Medulla oblongata (tissue), 1 donor: ENCODE measurements at regions not wholly inside any gene's neighbourhood (a gene's known extent, or its start where the extent isn't known, plus 50 kb on each side); places are given as distances from the start of the nearest gene placed in this dataset.
"Not testable (repeated sequence)": the region's sequence is repeated elsewhere in the genome, so short reads cannot be mapped to it uniquely, and the experiment has no call there.

Source experiments
- DNase-seq: peaks from one replicate; pipeline ENCODE4 v3.0.0-alpha.2; 2015; ENCODE audit errors: extremely low spot score

DNA sequence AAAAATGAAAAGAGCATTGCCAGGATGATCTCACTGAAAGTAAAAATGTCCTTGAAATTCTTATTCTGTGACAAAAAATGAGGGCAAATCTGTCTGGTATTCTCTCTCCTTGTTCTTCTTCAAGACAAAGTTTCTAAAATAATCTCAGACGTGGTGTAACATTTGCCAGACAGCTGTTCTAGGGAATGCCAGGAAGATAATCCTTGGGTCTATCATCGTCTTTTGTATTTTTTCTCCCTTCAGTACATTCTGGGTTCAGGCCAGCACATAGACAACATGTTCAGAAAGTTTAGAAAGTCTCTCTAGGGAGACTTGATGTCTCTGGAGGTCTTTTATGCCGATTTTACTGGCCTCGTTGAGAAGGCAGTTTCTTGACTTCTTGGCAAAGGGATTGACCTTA is 121.2 kb upstream of the HES1 start:
- DNase-seq: no peak

GRCh38 chr3:194019398-194020165 is 116.4 kb upstream of the HES1 start:
- DNase-seq: no peak

GRCh38 chr3:194022052-194022451 is 113.9 kb upstream of the HES1 start:
- no peak for DNase-seq

DNA sequence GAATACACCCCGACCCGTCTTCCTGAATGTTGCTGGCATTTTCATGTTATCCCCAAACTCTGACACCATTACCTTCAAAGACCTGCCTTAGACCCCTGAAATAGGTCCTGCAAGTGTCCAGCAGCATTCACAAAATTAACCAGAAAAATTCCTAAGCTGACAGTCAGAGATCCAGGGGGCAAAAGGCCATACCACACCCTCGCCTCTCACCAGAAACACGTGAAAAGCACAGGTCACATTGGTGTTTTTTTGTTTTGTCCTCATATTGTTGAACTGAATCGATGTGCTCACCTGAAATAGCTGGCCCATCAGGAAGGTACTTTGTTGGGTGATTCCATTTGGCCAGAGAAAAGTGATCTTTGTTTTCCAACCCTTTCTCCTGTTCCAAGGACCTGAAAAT is 113.1 kb upstream of the HES1 start:
- no peak for DNase-seq

DNA sequence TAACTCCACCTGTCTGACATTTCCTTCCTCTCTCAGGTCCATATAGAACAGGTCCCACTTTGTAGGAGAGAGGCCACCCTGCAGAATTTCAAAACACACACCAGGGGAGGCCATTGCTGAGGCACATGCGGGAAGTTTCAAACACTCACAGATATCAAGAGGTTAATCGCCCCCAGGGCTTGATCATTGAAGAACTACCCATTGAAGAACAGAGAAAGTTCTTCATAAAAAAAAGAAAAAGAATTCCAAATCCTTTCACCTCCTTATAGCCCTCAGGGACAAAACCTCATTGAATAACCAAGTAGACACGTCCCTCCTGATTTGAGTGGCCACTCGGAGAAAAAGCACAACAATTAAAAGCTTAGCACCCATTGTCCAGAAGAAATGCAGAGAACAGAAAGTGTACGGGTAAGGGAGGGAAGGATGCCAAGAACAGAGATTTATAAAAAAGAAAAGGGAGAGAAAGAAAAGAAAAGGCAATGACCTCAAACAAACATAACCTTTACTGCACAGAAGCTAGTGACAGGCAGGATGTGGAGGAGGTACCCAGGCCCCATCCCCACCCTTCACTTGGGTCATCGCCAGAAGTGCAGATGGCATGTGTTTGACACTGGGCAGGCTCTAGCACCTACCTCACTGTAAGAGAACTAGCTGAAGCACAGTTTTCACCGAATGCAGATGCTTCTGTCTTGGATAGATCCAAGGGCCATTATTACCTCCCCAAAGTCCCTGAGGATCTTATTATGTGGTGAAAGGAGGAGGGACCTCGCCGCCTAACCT is 112.3 kb upstream of the HES1 start:
- no peak for DNase-seq

DNA sequence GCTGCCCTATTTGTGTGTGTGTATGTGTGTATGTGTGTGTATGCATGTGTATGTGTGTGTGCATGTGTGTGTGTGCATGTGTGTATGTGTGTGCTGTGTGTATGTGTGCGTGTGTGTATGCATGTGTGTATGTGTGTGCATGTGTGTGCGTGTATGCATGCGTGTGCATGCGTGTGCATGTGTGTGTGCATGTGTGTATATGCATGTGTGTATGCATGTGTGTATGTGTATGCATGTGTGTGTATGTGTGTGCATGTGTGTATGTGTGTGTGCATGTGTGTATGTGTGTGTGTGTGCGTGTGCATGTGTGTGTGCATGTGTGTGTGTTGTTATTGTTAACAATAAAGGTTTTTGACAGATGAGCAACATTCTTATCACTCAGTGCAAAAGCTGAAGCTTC is 110.8 kb upstream of the HES1 start:
- DNase-seq: no peak

GRCh38 chr3:194025951-194026350 is 110.0 kb upstream of the HES1 start:
- DNase-seq: no peak

GRCh38 chr3:194028434-194029004 is 107.4 kb upstream of the HES1 start:
- no peak for DNase-seq

DNA sequence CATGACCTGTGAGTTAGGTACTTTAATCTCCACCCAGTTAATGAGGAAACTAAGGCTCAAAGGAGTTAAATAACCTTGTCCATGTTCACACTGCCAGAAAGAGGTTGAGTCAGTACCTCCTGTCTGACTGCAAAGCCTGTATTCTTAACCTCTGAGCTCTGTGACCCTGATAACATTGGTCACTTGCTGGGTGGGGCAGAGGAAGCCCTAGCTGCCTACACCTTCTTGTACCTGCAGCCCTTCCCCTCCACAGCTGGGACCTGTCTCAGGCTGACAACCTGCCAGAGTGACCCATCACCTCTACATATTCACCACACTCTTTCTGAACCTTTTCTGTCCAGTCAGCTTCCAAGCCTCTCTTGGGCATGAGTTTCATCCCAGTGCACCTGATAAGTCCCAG is 106.1 kb upstream of the HES1 start:
- DNase-seq: no peak

GRCh38 chr3:194030372-194030771 is 105.6 kb upstream of the HES1 start:
- no peak for DNase-seq

DNA sequence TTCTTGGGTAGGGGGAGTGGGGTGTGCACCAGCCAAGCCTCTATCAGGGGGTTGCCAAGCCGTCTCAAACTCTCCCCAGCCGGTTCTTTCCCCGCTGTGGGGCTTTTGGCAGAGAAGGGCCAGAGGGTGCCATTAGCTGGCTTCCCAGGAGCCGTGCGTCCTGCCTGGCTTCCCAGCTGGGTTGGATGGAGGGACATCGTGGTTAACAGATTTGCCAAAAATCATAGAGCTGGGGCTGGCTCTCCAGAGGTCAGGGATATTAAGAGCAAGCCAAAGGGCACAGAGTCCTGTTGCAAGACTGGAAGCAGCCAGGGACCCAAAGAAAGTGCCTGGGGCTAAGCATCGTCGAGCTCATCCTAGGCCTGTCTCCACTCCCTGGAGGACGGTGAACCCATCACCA is 104.6 kb upstream of the HES1 start:
- DNase-seq: no peak

DNA sequence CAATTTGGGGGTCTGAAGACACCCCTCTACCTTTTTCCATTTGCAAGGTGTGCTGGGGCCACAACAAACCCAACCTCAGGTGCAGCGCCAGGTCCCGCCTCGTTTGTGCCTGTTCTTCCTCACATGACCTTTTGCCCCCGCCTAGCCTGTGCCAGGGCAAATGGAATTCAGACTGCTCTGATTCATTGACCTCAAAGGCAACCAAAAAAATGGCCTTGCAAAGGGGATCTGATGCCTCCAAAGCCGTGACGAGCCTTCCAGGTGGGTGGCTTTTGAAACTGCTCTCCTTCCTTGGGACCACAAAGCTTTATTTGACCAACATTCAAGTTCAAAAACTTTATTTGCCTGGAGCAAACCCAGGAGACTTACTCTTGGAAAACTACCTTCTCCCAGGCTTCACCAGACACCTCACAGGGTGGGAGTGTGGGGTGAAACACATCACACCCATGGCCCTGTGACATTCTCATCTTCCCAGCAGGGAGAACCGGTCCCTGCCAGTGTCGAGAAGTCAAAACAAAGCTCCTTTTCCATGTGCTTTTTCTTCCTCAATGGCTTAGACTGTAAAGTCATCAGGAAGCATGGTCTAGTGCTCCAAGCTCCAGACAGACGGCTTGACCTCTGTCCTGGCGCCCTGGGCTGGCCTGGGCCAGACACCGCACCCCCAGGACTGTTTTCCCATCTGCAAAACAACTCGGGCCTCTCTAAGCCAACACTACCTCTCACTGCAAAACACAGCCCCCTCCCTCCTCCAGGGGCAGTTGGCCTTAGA is 103.9 kb upstream of the HES1 start:
- DNase-seq: no peak

DNA sequence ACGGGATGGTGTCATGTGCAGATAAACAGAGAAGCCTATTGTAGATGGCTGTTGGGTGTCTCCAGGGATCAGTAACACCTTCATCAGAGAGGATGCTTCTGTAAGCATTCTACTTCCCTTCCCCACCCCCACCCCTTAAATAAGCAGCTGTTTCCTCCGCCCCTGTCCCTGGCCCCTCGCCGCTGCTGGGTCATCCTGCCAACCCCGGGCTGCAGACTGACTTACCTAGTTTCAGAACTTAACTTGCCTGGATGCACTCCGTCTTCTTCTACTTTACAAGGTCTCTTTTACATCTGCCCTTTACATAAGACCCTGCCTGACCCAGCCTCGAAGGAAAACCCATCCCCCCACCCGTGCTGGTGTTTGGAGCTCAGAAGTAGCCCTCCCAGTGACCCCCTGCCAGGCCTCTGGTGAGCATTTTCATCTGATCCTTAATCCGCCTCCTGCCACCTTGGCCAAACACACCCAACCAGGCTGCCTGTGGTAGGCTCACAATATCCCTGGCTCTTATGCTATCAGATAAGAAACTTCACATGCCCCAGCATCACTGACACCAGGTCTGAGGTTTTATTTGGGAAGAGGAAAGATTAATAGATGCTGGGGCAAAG is 103.0 kb upstream of the HES1 start:
- DNase-seq: no peak

DNA sequence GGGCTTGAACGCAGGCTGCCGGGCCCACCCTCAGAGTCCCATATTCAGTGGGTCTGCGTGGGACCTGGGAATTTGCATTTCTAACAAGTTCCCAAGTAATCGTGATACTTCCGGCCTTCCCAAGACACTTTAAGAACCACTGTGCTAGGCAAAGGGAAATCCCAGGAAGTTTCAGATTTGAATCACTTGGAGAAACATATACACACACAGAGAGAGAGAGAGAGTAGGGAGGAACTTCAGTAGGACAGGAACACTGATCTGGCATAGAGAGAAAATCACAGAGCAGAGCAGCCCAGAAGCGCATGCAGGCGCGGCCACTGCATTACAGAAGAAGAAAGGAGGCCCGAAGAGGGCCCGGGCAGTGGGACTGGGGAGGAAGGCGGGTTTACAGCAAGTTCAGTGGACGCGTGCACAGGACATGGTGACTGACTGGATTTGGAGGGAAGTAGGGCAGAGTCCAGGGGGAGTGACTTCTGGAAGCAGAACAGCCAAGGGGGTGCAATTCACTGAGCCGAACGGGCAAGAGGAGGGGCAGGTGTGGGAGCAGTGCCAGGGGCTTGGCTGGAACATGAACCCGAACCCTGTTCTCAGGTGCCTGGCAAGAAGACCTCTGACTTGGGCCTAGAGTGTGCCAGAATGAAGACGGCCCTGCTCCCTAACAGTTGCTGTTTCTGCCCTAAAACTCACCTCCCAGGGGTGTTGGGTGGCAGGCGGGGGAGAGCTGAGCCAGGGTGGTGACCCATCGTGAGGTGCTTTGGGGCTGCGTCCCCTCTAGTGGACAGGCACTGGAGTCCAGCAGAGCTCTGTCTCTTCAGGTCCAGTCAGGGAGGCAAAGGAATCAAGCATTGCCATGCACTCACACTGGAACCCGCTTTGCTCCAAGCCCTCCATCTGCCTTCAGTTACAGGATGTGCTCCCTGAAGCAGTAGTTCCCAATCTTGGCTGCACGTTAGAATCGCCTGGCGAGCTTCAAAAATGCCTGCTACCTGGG is 101.3 kb upstream of the HES1 start:
- no peak for DNase-seq

- DNase-seq: no peak
Observed at GRCh38 chr3:194035406-194036138, 100.4 kb upstream of the HES1 start.

- DNase-seq: no peak
Observed at GRCh38 chr3:194036842-194037241, 99.1 kb upstream of the HES1 start.

GRCh38 chr3:194038346-194038745 is 97.6 kb upstream of the HES1 start:
- DNase-seq: not testable (repeated sequence)

- DNase-seq: no peak
Observed at GRCh38 chr3:194038960-194039359, 97.0 kb upstream of the HES1 start.

- peak; percentile 18 for DNase-seq
Observed at GRCh38 chr3:194040516-194041273, 95.3 kb upstream of the HES1 start.
